Activated CD4-positive, alpha-beta T cell treated with anti-CD3 and anti-CD28 coated beads for 4 hours (primary cell): ENCODE measurements at regions not wholly inside any gene's neighbourhood (a gene's known extent, or its start where the extent isn't known, plus 50 kb on each side); places are given as distances from the start of the nearest gene placed in this dataset.

ENCODE experiments used
- DNase-seq, 2 donors: peaks; one replicate each; pipeline ENCODE4 v3.0.0-alpha.2; 2020

DNA sequence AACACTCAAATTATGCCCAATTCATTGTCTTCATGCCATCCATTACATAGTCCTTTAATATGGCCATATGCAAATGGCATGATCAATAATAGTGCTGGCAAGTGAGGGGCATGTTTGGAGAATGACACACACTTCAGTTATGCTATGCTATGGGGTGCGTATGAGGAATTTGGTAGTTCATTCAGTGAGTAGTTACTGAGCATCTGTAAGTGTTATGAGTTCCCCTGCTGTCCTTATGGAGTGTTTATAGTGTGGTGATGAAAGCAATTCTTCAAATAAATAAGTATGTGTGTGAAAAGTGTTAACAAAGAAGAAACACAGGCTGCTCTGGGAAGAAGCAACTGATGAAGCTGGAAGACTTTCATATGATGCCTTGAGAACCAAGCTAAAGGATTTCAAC is 383.7 kb upstream of the SLC14A2 start:
- DNase-seq: no peak

DNA sequence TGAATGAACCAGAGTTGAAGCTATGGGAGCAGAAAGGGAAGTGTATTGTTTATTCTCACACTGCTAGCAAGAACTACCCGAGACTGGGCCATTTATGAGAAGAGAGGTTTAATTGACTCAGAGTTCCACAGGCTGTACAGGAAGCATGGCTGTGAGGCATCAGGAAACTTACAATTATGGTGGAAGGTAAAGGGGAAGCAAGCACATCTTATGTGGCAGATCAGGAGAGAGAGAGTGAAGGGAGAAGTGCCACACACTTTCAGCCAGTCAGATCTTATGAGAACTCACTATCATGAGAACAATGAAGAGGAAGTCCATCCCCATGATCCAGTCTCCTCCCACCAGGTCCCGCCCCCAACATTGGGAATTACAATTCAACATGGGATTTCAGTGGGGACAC is 383.2 kb upstream of the SLC14A2 start:
- no peak for DNase-seq

DNA sequence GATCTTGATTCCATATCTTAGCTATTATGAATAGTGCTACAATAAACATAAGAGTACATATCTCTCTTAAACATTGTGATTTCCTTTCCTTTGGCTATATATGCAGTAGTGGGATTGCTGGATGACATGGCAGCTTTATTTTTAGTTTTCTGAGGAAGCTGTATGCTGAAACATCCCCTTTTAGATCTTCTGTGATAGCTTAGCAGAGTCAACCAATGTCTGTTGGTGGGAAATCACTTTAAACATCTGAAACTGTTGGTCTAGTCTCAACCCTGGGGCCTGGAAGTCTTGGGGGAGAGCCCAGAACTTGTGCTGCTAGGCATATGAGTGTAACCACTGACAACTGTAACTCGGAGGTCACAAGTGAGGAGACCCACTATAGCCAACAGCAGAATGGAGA is 378.6 kb upstream of the SLC14A2 start:
- DNase-seq: no peak

DNA sequence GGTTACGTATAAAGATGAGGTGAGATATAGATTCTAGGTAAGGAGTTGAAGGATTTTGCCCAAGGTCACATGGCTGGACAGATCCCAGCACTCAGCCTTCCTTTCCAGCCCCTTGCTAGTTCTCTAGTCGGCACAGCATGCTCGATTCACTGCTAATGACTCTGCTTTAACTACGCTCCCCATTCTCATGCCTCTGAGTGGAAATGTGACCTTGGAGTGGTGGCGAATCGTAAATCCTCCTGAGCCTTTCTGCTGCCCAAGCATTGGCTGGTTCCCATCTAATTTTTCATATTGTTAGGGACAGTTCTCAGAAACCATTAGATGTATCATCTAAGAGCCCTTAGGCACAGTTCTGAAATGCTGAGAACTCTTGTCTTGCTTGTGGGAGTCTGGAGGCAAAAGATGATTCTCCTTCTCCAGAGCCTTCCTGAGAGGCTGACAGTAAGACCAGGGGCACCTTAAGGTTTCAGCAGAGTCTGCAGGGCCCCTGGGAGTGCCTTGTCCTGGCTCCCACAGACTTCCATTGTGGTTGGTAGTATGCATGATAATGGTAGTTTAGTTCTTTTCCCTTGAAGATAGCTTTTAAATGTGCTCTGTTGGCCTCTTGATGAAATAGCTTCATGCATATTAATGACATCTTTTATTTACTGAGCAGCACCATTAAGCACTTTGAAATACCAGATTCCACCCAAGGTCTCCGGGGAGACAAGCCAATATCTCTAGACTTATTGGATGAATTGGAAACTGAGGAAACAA is 377.8 kb upstream of the SLC14A2 start:
- DNase-seq: no peak

DNA sequence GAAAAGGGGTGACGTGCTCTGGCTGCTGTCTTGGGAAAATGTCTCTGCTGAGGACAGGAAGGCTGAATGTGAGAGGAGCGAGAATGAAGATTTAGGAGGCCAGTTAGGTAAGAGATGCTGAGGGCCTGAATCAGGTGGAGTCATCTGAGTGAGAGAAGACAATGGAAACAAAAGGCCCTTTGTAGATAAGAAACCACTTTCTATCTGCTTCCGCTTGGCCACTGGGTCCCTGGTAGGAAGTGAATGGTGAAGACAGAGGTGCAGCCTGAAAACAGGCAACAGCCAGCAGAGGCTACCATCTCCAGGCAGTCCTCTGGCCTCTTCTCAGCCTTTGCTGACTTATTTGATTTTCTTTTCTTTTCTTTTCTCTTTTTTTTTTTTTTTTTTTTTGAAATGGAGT is 374.0 kb upstream of the SLC14A2 start:
- DNase-seq: no peak

DNA sequence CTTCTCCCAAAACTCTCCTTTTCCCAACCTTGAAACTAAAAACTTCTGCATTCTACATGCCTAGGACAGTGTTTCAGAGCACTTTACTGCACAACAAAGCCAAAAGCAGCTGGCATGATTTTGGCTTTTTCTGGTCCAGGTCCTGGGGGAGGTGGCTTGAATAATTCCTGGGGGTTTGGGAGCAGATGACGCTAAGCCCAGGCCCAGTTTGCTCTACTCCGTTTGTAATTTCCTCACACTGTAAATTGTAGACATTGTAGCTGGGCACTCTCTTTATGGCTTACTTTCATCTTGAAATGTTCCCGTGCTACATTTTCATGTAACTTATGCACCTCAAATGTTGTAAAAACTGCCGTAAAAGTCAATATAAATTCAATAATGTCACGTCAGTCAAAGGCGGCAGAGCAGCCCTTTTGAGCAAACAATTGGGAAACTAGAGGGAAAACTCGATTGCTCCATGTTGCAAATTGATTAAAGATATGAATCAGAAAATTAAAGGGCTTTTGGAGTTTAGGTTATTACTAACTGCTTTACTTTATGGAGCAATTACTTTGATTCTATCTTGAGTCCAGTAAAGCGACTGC is 373.2 kb upstream of the SLC14A2 start:
- DNase-seq: no peak

DNA sequence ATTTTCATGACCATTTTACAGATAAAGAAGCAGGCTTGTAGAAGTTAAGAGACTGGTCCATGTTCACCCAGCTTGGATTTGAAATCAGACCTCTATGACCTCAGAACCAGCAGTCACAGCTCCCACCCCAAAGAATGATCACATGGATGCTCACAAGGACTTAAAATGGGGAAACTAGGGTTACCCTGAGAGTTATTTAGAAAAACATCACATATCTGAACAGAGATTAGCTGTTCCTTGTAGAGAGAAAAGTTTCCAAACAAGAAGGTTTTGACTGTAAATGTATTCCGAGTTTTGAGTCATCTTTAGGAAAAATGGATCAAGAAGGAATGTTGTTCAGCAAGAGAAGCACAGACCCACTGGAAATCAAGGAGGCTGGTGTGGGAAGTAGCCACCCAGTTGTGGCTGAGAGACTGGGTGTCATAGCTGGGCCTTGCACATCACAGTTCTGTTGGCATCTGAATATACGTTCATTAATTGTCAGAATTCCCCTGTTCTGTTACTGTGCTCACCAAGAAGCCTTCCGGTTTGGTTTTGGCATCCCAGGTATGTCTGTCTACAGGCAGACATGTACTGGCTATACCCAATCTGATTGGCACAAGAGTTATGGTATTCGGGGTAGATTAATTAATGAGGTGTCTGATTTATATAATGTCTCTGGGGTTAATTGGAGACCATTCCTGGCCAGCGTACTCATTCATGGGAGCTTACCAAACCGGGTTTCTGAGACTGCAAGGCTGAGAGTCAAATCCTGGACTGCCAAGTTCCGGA is 371.8 kb upstream of the SLC14A2 start:
- no peak for DNase-seq

DNA sequence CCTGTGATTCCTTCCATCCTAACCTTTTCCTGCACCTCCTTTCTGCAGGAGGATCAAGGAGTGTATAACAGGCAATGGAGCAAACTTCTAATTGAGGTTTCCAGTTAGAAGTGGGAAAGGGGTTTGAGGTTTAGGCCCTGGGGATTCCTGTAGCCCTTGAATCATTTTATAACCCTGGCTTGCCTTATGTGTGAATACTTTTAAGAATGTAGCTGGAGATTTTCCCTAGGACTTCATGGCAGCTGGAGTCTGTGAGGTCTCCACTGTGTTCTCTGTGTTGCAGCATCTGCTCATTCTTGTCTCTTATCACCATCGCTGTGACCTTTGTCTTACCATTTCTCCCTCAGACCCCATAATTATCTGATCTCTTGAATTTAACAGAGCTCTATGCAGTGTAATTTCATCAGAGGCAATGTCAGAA is 370.2 kb upstream of the SLC14A2 start:
- no peak for DNase-seq

DNA sequence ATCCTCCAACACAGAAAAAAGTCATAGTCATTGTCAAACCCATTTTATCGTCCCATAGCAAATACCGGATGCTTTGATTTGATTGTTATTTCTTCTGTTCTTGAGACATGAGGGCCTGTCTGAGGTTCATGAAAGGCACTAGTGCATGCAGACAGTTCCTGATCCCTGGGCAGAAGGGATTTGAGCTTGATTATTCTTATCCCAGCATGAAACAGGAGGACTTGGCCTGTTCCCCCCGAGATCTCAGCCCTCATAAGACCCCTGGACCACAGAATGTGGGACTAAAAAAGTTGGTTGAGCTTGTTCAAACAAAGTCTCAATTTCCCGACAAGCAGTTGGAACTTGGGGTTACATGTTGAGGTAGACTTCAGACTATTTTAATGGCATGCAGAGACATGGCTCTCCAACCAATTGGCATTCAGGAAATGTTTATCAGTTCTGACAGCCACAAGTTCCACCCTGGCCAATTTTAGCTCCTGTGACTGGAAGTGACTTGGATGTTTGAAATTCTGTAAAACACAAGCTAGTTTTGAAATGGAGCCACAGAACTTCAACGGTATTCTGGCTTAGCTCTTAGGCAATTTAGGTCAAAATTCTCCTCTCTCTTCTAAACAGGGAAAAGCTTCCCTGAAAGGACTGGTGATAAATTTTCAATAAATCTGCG is 366.9 kb upstream of the SLC14A2 start:
- no peak for DNase-seq

DNA sequence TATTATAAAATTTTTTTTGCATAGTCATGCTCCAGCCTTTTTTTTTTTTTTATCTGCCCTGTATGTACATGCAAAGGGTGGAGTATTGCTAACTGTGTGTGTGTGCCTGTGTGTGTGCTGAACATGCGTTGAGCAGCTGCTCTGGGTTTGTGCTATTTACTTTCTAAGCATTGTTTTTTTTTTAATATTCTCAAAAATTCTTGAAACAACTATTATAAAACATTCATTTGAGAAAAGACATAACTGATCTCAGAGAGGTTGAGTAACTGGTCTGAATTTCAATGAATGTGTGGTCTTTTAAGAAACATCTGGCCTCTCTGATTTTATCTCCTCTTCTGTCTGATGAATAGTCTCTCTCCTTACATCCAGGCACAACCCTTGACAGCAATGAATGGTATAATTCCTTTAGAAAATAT is 366.0 kb upstream of the SLC14A2 start:
- no peak for DNase-seq

DNA sequence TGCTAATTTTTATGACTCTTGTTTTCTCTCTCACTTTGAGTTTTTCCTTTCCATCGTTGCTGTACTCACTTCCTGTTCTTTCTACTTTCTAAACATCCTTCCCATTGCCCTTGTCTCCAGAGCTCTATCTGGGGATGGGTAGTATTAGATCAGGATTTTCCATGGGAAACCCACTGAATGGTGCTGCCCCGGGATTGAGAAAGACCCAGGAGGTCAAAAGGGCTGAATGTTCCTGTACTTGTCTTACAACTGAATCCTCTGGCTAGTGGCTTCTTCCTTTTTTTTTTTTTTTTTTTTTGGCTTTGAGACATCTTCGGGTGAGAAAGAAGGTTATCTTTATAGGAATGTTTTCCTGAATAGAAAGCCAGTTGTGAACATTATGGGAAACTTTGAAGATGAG is 364.8 kb upstream of the SLC14A2 start:
- no peak for DNase-seq

DNA sequence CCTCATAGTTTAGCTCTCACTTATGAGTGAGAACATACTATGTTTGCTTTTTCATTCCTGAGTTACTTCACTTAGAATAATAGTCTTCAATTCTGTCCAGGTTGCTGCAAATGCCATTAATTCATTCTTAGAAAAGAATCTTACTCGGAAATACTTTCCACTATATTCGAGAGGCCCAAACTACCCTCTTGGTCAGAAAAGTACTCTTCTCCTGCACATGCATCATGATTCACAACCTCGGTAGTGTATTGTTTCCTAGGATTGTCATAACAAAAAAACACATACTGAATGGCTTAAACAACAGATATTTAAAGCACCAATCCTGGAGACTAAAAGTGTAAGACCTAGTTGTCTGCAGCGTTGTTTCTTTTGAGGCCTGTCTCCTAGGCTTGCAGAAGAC is 364.0 kb upstream of the SLC14A2 start:
- DNase-seq: no peak

DNA sequence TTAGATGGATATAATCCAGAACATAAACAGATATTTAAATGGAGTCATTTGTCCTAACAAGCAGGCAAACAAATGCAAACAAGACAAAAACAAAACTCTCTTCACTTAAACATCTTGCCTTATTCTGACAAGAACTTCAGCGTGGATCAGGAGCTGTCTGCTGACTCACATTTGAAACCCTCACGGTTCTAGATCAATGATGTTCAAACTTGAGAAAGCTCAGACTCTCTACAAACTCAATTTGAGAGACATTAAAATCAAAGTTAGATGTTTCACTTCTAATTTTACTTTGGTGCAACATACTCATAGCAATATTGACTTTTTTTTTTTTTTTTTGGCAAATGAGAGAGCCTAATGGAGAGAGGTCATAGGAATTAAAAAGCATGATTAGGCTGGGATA is 362.8 kb upstream of the SLC14A2 start:
- DNase-seq: no peak

DNA sequence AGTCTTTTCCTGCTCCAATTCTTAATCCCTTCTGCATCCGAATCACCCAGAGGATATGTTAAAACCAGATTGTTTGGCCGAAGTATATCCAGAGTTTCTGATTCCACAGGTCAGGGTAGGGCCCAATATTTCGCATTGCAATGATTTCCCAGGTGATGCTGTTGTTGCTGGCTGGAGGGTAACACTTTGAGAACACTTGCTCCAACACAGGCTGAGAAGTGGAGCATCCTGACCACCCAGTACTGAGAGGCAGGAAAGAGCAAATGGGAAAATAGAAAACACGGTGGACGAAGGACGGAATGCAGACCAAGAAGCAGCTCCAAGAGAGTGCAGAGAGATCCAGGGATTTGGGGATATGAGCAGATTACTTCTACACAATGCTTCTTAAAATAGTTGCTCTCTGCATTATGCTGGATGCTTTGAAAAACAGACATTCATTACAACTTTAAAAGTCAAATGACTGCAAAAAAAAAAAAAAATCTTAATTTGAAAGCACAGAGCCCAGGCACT is 362.2 kb upstream of the SLC14A2 start:
- no peak for DNase-seq

DNA sequence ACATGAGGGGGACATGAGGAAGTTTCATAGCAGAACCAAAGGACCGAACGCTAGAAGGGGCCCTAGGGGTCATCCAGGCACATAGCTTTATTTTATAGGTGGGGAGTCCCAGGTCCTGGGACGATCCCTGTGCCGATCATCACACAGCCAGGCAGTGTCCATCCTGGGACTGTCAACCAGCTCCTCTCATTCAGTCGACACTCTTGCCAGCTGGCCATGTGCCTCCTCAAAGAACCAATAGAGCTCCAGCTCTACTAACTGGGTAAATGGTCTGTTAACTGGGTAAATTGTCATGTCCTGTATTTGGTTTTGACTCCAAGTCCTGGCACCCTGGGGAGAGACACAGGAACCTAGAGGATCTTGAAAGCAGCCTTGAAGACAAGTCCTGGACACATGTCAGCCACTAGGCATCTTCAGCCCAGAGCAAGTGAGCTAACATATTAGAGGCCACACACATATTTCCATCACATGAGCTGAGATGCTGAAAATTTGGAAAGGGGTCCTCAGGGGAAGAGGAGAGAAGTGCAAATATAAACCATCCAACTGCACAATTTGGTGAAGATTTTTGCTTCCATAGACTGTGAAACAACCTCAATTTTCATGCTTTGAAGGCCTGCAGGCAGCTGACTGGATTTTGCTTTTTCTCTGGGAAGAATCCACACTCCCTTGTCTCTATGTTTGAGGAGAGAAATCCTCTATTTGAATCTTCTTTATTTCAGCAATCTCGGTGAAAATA is 361.1 kb upstream of the SLC14A2 start:
- no peak for DNase-seq

DNA sequence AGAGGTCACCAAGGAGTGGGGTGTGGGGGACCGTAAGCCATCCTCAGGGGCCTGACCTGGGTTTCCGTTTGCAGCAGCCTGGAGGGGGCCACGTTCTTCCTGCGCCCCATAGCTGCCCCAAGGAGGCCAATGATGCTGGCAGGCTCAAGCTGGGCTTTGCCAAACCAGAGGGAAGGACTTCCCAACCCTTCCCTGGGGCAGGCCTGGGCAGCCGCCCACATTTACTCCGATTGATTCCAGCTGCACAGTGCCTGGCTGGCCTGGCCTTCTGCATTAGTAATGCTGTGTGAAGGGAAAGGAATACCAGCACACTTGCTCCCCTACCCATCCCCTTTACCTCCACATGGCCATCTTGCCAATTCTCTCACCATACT is 360.6 kb upstream of the SLC14A2 start:
- no peak for DNase-seq

DNA sequence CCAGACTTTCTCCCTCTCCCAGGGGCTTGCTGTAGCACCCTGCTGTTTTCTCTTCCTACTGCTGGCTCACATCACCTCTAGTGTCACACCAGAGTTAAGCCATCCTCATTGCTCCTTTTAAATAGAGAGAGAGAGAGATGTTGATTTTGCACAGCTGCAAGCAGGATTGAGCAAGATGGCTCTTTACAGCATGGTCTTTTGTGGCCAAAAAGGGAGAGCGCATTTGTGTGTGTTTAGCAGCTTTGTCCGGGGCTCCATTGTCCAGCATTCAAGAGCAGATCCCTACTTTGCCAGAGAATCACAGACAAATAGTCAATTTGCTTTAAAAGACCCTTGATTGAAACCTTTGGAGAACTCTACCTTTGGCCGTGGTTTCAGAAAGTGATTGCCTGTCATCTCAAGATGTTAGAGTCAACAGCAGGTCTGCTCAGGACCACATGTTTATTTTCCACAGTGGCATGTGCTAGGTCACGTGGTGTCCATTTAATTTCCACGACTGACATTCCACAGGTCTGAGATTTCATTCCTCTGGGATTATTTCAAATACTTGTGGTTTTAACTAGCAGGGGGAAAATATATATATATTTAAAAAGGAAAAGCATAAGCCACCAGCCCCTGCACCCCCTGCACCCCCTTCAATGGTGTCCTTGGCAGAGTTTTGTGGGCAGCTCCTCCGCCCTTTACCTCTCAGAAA is 359.9 kb upstream of the SLC14A2 start:
- no peak for DNase-seq

DNA sequence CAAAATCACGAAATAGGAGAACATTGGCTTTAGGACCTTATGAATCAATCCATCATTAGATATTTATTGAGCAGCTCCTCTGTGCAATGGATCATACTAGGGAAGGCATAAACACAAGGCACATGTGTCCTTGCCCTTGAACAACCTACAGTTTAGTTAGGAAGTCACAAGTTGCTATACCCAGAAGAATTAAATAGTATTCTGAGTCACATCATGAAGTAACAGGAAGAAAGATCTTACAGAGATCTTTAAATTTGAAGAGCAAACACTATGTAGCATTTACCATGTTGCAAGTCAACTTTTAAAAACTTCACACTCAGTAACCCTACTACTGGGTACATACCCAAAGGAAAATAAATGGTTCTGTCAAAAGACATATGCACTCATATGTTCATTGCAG is 355.2 kb upstream of the SLC14A2 start:
- no peak for DNase-seq

DNA sequence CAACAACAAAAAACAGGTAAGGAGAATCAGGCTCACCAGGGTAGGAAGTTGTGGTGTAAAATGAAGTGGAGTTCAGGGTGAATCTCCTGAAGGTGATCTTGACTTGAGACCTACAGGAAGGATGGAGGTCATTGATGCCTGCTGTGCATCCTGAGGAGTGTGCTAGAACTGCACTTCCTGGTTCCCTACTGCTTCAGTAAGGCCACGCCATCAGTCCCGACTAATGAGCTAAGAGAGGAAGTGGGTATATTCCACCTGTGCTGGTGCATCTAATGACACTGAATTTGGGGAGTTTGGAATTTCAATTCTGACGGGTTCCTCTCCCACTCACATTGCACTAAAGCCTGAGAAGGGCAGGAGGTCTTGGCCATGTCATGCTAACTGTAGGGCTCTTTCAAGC is 349.3 kb upstream of the SLC14A2 start:
- DNase-seq: no peak

DNA sequence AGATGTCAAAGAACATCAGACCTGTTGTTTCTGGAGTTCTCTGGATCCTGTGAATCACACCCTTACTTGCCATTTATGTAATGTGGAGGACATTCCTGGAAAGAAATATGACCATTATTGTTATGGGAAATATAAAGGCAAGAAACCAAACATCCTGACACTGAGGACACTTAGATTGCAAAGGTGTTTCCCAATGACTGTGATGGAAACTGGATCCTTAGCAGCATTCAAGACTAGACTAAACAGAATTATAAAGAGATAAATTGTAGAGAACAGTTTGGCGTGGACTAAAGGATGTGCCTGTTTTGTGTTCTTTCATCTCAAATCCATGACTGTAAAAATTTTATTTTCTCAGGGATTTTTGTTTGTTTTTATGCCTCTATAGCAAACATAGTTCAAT is 347.7 kb upstream of the SLC14A2 start:
- DNase-seq: no peak

DNA sequence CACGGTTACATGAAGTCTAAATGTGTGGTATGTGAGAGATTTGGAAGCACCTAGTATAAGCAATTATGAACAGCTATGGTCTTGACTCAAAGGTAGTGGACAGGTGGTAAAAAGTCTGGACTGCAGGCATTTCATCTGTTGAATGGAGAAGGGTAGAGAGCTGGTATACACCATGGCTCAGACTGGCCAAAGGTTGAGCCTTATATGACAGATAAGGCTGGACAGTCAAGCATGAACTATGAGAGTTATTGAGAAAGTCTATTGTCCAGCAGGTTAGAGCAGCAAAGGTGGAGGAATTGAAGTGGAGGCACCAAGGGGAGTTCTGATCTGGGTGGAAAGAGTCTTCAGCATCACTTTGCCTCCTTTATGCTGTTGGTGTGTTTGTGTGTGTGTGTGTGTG is 346.7 kb upstream of the SLC14A2 start:
- DNase-seq: no peak

DNA sequence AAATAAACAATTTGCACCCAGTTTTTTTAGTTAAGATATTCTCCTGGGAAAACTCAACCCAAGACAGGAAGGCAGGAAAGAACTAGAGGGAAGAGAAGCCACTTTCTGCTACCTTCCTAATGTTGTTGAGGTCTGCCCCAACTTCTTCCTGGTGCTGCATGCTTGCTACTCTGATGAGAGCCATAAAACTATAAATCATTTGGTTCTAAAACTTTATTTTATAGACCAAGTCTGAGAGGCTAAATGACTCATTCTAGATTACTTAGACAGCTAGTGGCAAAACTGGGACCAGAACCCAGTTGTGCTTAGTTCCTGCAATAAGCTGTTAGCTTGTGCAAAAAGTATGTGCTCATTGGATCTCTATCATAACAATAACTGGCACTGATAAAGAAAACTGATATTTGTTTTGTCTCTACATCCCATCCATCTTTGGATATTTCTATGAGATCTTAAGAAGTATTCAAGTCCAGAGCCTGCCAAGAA is 344.9 kb upstream of the SLC14A2 start:
- no peak for DNase-seq
